Thyroid gland (tissue), 4 donors: ENCODE measurements at regions not wholly inside any gene's neighbourhood (a gene's known extent, or its start where the extent isn't known, plus 50 kb on each side); places are given as distances from the start of the nearest gene placed in this dataset.

Experiments used
- CTCF ChIP-seq, 6 experiments: fragments of 200-600 bp in 3 of 6; fragments of 450-650 bp in 3 of 6; sonication (generic) in 3 of 6; IDR thresholded peaks; one replicate each; pipeline ENCODE4 v1.5.1; 2016 to 2019; ENCODE audit warnings: antibody characterized with exemption in 6 of 6, mild to moderate bottlenecking in 2 of 6, inconsistent platforms in 1 of 6, moderate library complexity in 1 of 6
- POLR2A ChIP-seq, 2 donors: fragments of 450-650 bp; IDR thresholded peaks; one replicate each; pipeline ENCODE4 v1.6.1; 2017; ENCODE audit warnings: antibody characterized with exemption in 2 of 2, mild to moderate bottlenecking in 2 of 2, moderate library complexity in 1 of 2

- TF ChIP-seq CTCF (IDR thresholded peaks at IDR 0.05) (peak in 2 of 6 experiments; percentile 15 to 24), POLR2A (IDR thresholded peaks at IDR 0.05) (no peak)
These were observed 355.2 kb downstream of the PBX1 start for GRCh38 chr1:164914208-164914607.
